SJSA1 (cell line): ENCODE measurements at regions not wholly inside any gene's neighbourhood (a gene's known extent, or its start where the extent isn't known, plus 50 kb on each side); places are given as distances from the start of the nearest gene placed in this dataset.

Source experiments
- DNase-seq, 2 experiments: peaks; one replicate each; pipeline ENCODE4 v3.0.0-alpha.2; 2015 to 2020; ENCODE audit warnings: low spot score in 2 of 2, low read depth in 1 of 2
- H3K27ac ChIP-seq: fragments of 250-450 bp; sonication (Bioruptor Pico); 2 replicates; pipeline ENCODE4 v1.5.1; 2020; ENCODE audit warnings: mild to moderate bottlenecking, moderate library complexity
- H3K27me3 ChIP-seq: fragments of 250-450 bp; sonication (Bioruptor Pico); replicated peaks from 2 replicates; pipeline ENCODE4 v1.5.1; 2020; ENCODE audit warnings: mild to moderate bottlenecking, moderate library complexity
- H3K36me3 ChIP-seq: fragments of 250-450 bp; sonication (Bioruptor Pico); 2 replicates; pipeline ENCODE4 v1.5.1; 2020; ENCODE audit warnings: mild to moderate bottlenecking
- H3K4me1 ChIP-seq: fragments of 250-450 bp; sonication (Bioruptor Pico); replicated peaks from 2 replicates; pipeline ENCODE4 v1.6.1; 2021; ENCODE audit warnings: mild to moderate bottlenecking
- H3K4me3 ChIP-seq: fragments of 250-450 bp; sonication (Bioruptor Pico); 2 replicates; pipeline ENCODE4 v1.5.1; 2020; ENCODE audit warnings: mild to moderate bottlenecking
- H3K9me3 ChIP-seq: fragments of 250-450 bp; sonication (Bioruptor Pico); replicated peaks from 2 replicates; pipeline ENCODE4 v1.5.1; 2020; ENCODE audit warnings: mild to moderate bottlenecking

GRCh38 chr6:81241126-81242041, 511.1 kb downstream of the TENT5A start:
- Histone ChIP-seq H3K27ac (no peak overlapping the region), H3K9me3 (no peaks in the 10 kb centered on the region), H3K36me3 (no peaks in the 10 kb centered on the region)

DNA sequence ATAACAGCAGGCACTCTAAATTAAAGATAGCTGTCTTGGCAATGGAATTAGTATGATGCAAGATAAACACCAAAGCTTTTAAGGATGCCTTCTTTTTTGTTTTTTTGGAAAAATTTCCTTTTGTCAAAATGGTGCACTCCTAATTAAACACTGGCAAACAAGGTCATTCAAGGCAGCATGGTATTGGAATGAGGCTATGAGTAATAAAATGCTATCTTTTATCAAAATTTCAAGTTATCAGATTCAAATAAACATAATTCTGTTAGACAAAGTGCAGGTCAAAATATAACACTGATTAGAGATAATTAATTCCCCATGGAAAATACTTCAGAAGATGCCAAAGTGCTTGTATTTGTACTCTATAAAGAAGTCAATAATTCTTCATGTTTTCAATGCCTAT, 514.1 kb downstream of the TENT5A start:
- no peak for DNase-seq
- H3K27me3 ChIP-seq, result no peaks in the 10 kb centered on the region
- no peaks in the 10 kb centered on the region for H3K9me3 ChIP-seq
- no peak overlapping the region for H3K27ac ChIP-seq
- H3K4me3 ChIP-seq, result no peak overlapping the region
- H3K4me1 ChIP-seq, result no peaks in the 10 kb centered on the region
- H3K36me3 ChIP-seq, result no peaks in the 10 kb centered on the region

More at GRCh38 chr6:81241126-81242041, 511.1 kb downstream of the TENT5A start:
- H3K4me3 ChIP-seq, result no peak overlapping the region
- H3K27me3 ChIP-seq, result no peaks in the 10 kb centered on the region
- no peaks in the 10 kb centered on the region for H3K4me1 ChIP-seq
- DNase-seq, result no peak

DNA sequence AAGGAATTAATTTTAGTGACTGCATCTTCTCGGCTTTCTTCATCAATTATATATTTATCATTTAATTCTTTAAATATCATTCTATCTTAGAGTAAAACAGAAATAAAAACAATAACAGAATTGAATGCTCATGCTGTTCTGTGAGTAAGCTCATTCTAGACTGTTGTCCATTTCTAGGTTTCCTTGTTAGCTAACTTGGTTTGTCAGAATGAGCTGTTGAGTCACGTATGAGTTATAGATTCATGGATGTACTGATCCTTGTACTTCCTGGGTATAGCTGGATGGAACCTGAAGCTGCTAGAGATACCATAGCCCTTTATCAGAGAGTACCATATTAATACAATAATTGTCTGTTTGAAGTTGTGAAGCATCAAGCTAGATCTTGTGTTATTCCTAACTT, 515.3 kb downstream of the TENT5A start:
- H3K4me3 ChIP-seq, result no peak overlapping the region
- H3K27ac ChIP-seq, result no peak overlapping the region
- no peaks in the 10 kb centered on the region for H3K27me3 ChIP-seq
- no peak for DNase-seq
- H3K36me3 ChIP-seq, result no peaks in the 10 kb centered on the region
- no peaks in the 10 kb centered on the region for H3K9me3 ChIP-seq
- H3K4me1 ChIP-seq, result no peaks in the 10 kb centered on the region

GRCh38 chr6:81235512-81235911, 517.0 kb downstream of the TENT5A start:
- DNase-seq, result no peak
- no peak overlapping the region for H3K27ac ChIP-seq
- H3K4me3 ChIP-seq, result no peak overlapping the region
- no peaks in the 10 kb centered on the region for H3K27me3 ChIP-seq
- no peaks in the 10 kb centered on the region for H3K36me3 ChIP-seq
- no peaks in the 10 kb centered on the region for H3K9me3 ChIP-seq
- no peaks in the 10 kb centered on the region for H3K4me1 ChIP-seq

DNA sequence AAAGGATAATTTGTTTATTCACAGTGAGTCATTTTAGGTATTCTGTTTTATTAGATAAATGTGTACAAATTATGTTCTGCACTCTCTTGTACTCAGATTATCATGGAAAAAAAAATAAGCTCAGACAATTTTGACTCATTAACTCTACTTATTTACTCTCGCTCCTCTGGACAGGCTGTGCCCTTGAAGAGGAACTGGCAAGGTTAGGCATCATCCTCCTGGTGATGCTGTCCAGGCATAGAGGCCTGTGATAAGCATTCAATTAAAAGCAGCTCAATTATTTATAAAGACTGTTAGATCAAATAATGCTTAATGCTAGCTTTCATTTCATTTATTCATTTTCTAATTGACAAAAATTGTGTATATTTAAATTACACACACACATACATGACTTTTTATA, 518.5 kb downstream of the TENT5A start:
- Histone ChIP-seq H3K27me3 (no peaks in the 10 kb centered on the region), H3K36me3 (no peaks in the 10 kb centered on the region), H3K9me3 (no peaks in the 10 kb centered on the region), H3K27ac (no peak overlapping the region), H3K4me1 (no peaks in the 10 kb centered on the region), H3K4me3 (no peak overlapping the region)
- no peak for DNase-seq

DNA sequence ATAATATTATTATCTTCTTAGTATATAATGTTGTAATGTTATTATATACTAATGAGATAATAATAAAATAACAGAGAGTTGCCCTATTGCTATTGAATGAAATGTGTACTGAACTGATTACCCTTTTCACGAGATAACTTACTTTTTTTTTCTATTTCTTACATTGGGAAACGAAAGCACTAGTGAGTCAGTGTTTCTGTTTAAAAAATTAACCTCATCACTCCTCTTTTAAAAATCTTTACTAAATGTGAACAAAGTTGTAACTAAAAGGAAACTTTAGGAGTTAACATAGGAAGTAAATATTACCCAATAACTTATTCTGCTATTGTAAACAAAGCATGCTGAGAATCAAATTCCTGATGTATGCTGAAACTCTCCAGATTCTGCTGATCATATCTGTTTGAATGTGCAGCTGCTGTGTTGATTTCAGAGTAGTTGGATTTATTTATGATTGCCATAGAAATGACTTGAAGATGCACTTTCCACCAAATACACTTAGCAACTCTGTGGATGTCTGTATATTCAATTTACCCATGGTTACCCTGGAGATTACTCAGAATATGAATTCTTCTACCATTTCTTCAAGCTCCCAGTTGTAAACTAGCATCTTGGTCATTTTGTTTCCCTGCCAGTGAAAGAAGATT, 523.4 kb downstream of the TENT5A start:
- Histone ChIP-seq H3K4me3 (no peak overlapping the region), H3K27ac (no peak overlapping the region), H3K27me3 (no peaks in the 10 kb centered on the region), H3K4me1 (no peaks in the 10 kb centered on the region), H3K9me3 (no peaks in the 10 kb centered on the region), H3K36me3 (no peaks in the 10 kb centered on the region)
- DNase-seq, result no peak

- Histone ChIP-seq H3K27me3 (no peaks in the 10 kb centered on the region), H3K36me3 (no peaks in the 10 kb centered on the region), H3K27ac (no peak overlapping the region), H3K9me3 (no peaks in the 10 kb centered on the region), H3K4me3 (no peak overlapping the region), H3K4me1 (no peaks in the 10 kb centered on the region)
- no peak for DNase-seq
Measured at GRCh38 chr6:81226957-81227356, 525.5 kb downstream of the TENT5A start.

DNA sequence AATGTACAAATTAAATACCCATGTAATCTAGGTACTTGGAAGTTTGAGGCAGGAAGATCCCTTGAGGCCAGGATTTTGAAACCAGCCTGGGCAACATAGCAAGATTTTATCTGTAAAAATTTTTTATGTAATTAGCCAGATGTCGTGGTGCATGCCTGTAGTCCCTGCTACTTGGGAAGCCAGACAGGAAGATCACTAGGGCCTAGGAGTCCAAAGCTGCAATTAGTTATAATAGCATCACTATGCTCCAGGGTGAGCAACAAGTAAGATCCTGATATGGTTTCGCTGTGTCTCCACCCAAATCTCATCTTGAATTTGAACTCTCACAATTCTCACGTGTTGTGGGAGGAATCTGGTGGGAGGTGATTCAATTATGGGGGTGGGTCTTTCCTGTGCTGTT, 535.8 kb downstream of the TENT5A start:
- H3K9me3 ChIP-seq, result no peaks in the 10 kb centered on the region
- no peaks in the 10 kb centered on the region for H3K27me3 ChIP-seq
- DNase-seq, result no peak
- no peaks in the 10 kb centered on the region for H3K4me1 ChIP-seq
- no peaks in the 10 kb centered on the region for H3K36me3 ChIP-seq
- H3K27ac ChIP-seq, result no peak overlapping the region
- H3K4me3 ChIP-seq, result no peak overlapping the region

GRCh38 chr6:81215092-81215432, 537.4 kb downstream of the TENT5A start:
- Histone ChIP-seq H3K4me3 (no peak overlapping the region), H3K27ac (no peak overlapping the region), H3K36me3 (no peaks in the 10 kb centered on the region), H3K9me3 (no peaks in the 10 kb centered on the region), H3K4me1 (no peaks in the 10 kb centered on the region), H3K27me3 (no peaks in the 10 kb centered on the region)
- DNase-seq, result no peak

- Histone ChIP-seq H3K4me1 (no peaks in the 10 kb centered on the region), H3K4me3 (no peak overlapping the region), H3K27me3 (no peaks in the 10 kb centered on the region), H3K27ac (no peak overlapping the region), H3K36me3 (no peaks in the 10 kb centered on the region), H3K9me3 (no peaks in the 10 kb centered on the region)
- DNase-seq, result no peak
Measured at GRCh38 chr6:81214414-81215091, 537.9 kb downstream of the TENT5A start.

DNA sequence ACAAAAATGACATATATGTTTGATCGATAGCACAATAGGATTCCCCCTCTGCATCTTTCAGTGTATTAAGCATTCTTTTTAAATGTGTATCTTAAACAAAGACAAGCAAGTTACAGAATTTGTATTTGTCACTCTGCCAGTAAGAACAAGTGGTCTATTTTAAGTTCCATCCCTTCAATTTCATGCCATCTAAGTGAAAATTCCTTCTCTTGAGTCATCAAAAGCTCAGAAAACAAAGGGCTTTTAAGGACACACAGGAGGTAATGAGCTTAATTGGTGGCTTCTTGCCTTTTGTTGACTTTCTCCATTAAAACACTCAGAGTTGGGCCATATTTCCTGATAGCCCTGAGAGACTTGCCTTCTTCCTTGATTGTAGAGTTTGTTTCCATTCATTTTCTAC, 547.8 kb downstream of the TENT5A start:
- no peak for DNase-seq
- no peaks in the 10 kb centered on the region for H3K4me1 ChIP-seq
- H3K27me3 ChIP-seq, result no peaks in the 10 kb centered on the region
- H3K36me3 ChIP-seq, result no peaks in the 10 kb centered on the region
- H3K9me3 ChIP-seq, result no peaks in the 10 kb centered on the region
- H3K4me3 ChIP-seq, result no peak overlapping the region
- H3K27ac ChIP-seq, result no peak overlapping the region

GRCh38 chr6:81194374-81194773, 558.1 kb downstream of the TENT5A start:
- H3K9me3 ChIP-seq, result no peaks in the 10 kb centered on the region
- no peaks in the 10 kb centered on the region for H3K27me3 ChIP-seq
- H3K4me3 ChIP-seq, result no peak overlapping the region
- no peaks in the 10 kb centered on the region for H3K36me3 ChIP-seq
- H3K4me1 ChIP-seq, result no peaks in the 10 kb centered on the region
- no peak for DNase-seq
- no peak overlapping the region for H3K27ac ChIP-seq

- DNase-seq, result no peak
- Histone ChIP-seq H3K27ac (no peak overlapping the region), H3K9me3 (no peaks in the 10 kb centered on the region), H3K36me3 (no peaks in the 10 kb centered on the region), H3K4me3 (no peak overlapping the region), H3K4me1 (no peaks in the 10 kb centered on the region), H3K27me3 (no peaks in the 10 kb centered on the region)
Measured at GRCh38 chr6:81172056-81172740, 580.3 kb downstream of the TENT5A start.

GRCh38 chr6:81169166-81169565, 583.3 kb downstream of the TENT5A start:
- Histone ChIP-seq H3K4me1 (no peaks in the 10 kb centered on the region), H3K9me3 (no peaks in the 10 kb centered on the region), H3K27ac (no peak overlapping the region), H3K27me3 (no peaks in the 10 kb centered on the region), H3K36me3 (no peaks in the 10 kb centered on the region), H3K4me3 (no peak overlapping the region)
- no peak for DNase-seq
